ENCODE measurements at regions not wholly inside any gene's neighbourhood (a gene's known extent, or its start where the extent isn't known, plus 50 kb on each side); places are given as distances from the start of the nearest gene placed in this dataset.

DNA sequence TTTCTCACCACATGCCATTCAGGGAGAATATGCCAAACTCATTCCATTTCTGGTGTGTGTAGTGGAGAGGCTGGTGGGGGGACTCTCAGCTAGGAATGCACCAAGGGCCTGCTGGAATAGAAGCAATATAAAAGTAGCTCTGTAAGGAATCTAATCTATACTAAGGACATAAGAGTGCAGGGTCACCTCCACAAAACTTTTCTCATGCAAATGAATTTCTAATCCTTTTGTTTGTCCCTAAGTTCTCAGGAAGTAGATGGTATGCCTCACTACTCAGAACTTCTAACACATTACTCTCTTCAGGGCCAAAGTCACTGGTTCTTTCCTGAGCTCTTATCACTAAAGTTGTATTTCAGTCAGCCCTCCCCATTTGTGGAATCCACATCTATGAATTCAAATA, 427.2 kb downstream of the C6orf118 start:
- no peak for TF ChIP-seq EZH2 (IDR thresholded peaks at IDR 0.05; ENCODE audit: low read length)
- TF ChIP-seq, protein P1, sequence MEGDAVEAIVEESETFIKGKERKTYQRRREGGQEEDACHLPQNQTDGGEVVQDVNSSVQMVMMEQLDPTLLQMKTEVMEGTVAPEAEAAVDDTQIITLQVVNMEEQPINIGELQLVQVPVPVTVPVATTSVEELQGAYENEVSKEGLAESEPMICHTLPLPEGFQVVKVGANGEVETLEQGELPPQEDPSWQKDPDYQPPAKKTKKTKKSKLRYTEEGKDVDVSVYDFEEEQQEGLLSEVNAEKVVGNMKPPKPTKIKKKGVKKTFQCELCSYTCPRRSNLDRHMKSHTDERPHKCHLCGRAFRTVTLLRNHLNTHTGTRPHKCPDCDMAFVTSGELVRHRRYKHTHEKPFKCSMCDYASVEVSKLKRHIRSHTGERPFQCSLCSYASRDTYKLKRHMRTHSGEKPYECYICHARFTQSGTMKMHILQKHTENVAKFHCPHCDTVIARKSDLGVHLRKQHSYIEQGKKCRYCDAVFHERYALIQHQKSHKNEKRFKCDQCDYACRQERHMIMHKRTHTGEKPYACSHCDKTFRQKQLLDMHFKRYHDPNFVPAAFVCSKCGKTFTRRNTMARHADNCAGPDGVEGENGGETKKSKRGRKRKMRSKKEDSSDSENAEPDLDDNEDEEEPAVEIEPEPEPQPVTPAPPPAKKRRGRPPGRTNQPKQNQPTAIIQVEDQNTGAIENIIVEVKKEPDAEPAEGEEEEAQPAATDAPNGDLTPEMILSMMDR (optimal IDR thresholded peaks at IDR 0.05 in 1 of 3, IDR thresholded peaks at IDR 0.05 in 1 of 3, conservative IDR thresholded peaks at IDR 0.05 in 1 of 3; ENCODE audit: extremely low read depth in 1 of 3, insufficient read depth in 2 of 3, low read length in 3 of 3) = no peak

Data from keratinocyte (primary cell).